NCI-H82 treated with DMSO at 0.1 percent for 48 hours (cell line): ENCODE measurements at regions not wholly inside any gene's neighbourhood (a gene's known extent, or its start where the extent isn't known, plus 50 kb on each side); places are given as distances from the start of the nearest gene placed in this dataset.

Experiments
- DNase-seq: peaks from one replicate; lab custom pipeline; 2025; ENCODE audit not compliant: unreplicated experiment; lab: John Stamatoyannopoulos, UW

DNA sequence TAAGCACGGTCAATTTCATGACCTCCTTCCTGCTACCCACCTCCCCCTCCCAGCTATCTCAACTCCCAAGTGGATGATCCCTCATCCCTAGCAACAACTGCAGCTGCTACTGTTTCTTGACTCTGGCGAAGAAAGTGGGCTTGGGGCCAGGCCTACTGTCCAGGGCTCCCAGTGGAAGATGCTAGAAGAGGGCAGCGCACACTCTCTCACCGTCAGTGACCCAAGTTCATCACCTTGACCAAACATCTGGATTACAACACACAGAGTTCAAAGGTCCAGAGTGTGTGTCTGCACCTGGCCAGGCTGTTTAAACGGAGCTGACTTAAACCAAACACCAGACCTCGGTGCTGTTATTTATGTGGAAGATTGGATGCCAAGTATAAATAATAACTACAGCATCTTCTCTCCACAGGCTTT, 385.6 kb downstream of the SHQ1 start:
- DNase-seq = no peak

- no peak for DNase-seq
Observed at GRCh38 chr3:72461787-72462186, 386.5 kb downstream of the SHQ1 start.

GRCh38 chr3:72460205-72461174, 387.8 kb downstream of the SHQ1 start:
- DNase-seq = no peak

DNA sequence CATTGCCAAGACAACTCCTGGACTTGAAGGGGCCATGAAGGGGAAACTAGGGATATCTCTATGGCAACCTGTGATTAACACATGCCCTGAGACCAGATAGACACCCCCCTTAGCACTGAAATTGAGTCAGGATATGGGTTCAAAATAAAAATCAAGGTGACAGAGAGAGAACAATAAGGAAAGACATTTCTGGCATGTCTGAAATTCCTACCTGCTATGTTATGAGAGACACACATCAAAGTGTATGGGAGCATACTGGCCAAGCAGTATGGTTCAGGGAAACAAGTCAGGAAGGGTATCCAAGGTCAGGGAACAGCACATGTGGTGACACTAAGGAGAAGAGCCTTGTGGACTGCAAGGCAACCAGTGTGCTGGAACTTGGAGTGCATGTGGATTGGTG, 388.7 kb downstream of the SHQ1 start:
- no peak for DNase-seq

DNA sequence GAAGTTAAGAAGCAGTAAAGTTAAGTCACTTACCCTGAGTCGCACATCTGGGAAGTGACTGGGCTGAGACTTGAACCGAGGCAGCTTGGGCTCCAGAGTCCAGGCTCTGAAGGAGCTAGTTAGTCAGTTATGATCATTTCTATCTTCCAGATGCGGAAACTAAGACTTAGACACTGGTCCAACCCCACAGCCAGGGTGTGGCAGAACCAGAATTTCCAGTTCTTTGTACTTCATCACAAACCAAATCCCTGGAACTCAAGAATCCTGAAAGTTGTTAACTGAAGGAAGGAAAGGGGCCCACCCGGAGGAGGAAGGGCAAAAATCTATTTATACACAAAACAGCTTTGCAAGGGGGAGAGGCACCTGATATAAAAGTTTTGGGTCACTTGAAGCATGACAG, 389.9 kb downstream of the SHQ1 start:
- DNase-seq = no peak

DNA sequence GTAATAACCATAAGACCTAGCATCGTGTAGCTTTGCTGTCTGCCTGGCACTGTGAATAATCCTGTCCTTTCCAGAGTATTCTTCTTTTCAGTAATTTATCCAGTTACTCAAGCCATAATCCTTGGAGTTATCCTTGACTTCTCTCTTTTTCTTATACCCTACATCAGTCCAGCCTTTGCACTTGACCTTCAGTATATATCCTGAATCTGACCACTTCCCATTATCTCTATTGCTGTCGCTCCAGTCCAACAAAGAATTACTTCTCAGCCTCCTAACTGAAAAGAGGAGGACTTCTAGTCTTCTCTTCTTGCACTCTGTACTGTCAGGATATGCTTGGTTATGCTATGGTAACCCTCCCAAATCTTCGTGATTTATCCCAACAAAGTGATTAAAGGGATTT, 393.8 kb downstream of the SHQ1 start:
- no peak for DNase-seq

GRCh38 chr3:72453706-72454105, 394.5 kb downstream of the SHQ1 start:
- no peak for DNase-seq

DNA sequence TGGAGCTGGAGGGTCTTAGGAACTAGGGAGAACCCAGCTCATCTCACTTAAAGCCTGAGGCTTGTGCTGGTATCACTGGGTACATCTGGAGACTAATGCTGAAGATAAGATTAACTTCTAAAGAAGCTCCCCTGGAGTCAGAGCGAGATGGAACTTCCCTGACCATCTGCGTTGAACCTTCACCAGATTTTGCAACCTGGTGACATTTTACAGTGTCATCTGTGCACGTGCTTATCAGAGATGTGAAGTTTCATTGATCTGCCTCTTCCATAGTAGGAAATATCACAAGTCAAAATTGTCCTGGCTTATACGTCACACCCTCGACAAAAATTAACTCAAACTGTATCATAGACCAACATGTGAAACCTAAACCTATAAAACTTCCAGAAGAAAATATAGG, 395.5 kb downstream of the SHQ1 start:
- DNase-seq = peak; percentile 39

DNA sequence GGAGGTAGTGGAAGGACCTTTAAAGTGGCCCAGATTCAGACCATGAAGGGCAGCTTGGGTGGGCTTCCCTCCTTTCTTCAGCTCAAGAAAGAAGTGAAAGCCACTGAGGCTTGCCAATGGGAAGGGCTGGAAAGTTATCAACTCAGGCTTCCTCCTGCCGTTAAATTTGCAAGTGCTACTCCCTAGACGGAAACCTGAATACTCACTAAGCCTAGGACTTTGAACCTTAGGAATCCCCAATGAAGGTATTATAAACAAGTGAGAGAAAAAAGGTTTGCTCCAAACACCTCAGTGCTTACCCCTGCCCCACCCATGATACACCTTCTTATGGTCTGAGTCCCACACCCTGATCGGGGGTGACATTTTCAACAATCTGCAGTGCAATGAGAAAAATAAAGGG, 396.4 kb downstream of the SHQ1 start:
- no peak for DNase-seq

DNA sequence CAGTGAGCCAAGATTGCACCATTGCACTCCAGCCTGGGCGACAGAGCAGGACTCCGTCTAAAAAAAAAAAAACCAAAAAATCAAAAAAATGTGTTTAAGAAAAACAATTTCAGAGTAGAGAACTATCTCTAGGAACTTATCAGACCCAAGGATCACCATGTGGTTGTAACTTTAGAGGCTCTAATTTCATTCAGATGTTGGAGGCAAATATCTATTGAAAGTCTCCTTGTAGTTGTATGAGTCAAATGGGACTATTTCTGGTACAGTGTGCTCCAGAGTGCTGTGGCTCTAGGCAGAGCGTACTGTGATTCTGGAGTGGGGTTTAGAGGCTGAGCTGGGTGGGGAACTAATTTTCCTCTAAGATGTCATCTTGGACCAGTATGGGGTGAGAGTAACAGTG, 398.7 kb downstream of the SHQ1 start:
- no peak for DNase-seq

DNA sequence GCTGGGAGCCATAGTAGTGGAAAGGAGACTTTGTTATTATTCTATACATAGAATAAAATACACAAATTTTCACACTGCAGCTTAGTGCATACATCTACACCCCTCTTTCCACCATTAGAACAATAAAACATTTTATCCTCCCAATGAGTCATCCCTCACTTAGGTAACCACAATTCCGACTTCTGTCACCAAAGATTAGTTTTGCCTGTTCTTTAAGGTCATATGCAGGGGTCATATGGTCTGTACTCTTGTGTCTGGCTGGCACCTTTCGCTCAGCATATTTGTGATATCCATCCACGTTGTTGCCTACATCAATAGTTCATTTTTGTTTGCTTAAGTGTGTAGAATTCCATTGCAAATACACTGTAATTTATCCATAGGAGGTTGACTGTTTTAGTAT, 399.4 kb downstream of the SHQ1 start:
- no peak for DNase-seq

GRCh38 chr3:72448375-72448823, 399.8 kb downstream of the SHQ1 start:
- DNase-seq = no peak

DNA sequence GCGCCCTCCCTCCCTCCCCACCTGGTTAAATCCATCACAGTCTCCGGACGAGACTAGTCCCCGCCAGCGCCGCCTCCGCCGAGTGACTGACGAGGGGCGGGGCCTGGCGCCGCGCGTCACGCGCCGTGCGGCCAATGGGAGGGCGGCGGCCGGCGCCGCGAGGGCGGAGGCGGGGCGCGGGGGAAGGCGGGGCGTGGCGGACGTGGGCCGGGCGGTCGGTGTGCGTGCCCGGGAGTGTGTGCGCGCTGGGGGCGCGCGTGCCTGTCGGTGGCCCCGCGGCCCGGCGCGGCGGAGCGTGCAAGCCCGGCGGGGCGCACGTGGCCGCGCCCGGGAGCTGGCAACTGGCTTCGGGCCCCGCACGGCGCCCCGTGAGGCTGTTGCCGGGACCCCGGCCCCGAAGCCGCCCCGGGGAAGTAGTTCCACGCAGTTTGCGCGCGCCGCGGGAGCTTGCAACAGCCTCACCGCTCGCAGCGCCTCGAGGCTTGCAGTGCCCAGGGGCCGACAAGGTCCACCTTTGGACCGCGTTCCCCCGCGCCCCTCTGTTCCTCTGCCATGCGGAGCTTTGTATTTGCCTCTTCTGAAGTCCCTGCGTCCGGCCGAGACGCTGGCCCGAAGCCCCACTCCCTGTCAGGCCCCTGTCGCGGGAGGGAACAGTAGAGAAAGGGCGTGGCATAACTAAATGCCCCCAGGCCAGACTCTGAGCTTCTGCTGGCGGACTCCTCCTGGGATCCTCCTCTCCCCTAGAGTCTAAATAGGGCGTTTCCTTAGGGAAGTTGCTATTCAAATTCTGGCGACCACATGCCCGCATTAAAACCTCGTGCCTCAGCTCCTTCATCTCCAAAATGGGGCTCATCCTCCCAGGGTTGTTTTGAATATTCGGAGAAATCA, 400.9 kb downstream of the SHQ1 start:
- peak; percentile 32 for DNase-seq

DNA sequence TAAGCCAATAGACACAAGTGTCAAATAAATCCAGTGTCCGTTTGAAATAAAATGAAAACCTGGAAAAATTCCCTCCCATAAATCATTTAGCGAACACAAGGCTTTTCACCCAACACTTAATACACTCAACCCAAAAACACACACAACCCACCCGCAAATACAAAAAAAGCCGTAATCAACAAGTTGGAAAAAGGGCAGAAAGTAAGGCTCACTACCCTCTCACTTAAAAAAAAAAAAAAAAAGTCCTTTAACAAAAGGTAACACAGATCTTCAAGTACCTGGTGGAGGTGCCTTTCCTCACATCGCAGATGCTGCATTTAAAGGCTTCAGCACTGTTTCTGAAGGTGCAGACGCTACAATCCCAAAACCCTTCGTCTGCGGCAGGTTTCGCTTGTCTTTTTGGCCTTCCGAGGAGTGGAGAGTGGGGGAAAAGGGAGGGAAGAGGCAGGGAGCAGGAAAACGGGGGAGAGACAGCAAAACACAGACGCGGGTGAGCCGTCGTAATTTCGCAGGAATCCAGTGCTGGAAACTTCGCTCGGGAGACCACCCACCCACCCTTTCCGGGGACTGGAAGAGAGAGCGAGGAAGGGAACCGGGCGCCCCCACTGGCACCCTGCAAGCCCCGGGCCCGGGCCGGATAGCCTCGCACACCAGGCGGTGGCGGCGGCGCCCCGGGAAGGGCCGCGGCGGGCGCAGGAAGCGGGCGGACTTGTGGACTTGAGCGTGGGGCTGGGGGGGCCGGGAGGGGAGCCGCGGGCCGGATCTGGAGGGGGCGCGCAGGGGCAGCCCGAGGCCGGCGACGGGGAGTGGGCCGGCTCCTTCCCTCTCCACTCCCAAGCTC, 401.8 kb downstream of the SHQ1 start, which contains the start of gene RYBP:
RYBP (minus strand) TSS at position 404 of the 841 bp plus-strand sequence.
- no peak for DNase-seq

DNA sequence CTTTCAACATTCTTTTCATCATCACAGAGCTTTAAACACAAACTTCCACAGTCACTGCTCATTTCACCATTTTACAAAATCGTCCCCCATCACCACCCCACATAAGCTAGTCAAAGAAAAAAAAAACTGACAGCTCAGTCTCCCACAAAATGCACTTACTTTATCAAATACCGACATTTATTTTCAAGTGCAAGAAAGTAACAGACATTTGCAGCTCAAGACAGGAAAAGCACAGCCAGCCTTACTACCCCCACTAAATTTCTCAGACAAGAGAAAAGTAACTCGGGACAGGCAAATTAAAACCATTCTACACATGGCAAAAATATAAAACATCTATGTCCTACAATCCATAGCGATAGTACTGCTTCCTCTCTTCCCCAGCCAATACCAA, 402.4 kb downstream of the SHQ1 start:
- no peak for DNase-seq

- DNase-seq = no peak
Observed at GRCh38 chr3:72444656-72445223, 403.5 kb downstream of the SHQ1 start.

- DNase-seq = no peak
Observed at GRCh38 chr3:72442759-72443158, 405.5 kb downstream of the SHQ1 start.

- no peak for DNase-seq
Observed at GRCh38 chr3:72441284-72441994, 406.8 kb downstream of the SHQ1 start.

DNA sequence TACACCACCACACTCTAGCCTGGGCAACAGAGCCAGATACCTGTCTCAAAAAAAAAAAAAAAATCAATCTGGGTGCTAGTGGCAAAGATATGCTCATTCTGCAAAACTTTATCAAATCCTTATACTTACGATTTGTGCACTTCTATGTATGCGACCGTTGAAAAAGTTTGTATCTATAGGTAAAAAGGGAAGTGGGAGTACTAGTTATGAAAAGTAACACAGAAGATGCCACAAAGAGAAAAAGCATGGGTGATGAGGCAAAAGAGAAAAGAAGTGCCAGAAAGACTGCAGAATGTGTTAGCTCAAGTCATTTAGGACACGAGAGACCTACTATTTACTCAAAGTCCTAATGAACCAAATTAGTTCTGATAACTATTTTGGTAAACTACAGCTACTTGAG, 407.8 kb downstream of the SHQ1 start:
- DNase-seq = no peak
